Lower lobe of right lung (tissue), 2 donors: ENCODE measurements at regions not wholly inside any gene's neighbourhood (a gene's known extent, or its start where the extent isn't known, plus 50 kb on each side); places are given as distances from the start of the nearest gene placed in this dataset.

ENCODE experiments used
- ATAC-seq, 2 donors: fragments of 200-7000 bp; cut with Tn5 transposase; one replicate each; pipeline ENCODE4 v1.9.1; 2020 to 2022; ENCODE audit warnings: mild to moderate bottlenecking in 2 of 2, moderate library complexity in 2 of 2
- DNase-seq: peaks from one replicate; pipeline ENCODE4 v3.0.0-alpha.2; 2020
- H3K27ac ChIP-seq: fragments of 200-600 bp; one replicate; pipeline ENCODE4 v1.8.0; 2022
- H3K27me3 ChIP-seq: fragments of 200-600 bp; one replicate; pipeline ENCODE4 v1.8.0; 2022; ENCODE audit warnings: low read depth
- H3K36me3 ChIP-seq: fragments of 200-600 bp; one replicate; pipeline ENCODE4 v1.8.0; 2022; ENCODE audit warnings: mild to moderate bottlenecking
- H3K4me1 ChIP-seq: fragments of 200-600 bp; one replicate; pipeline ENCODE4 v1.8.0; 2022
- H3K4me3 ChIP-seq: fragments of 200-600 bp; one replicate; pipeline ENCODE4 v1.8.0; 2022; ENCODE audit warnings: mild to moderate bottlenecking
- H3K9me3 ChIP-seq: fragments of 200-600 bp; one replicate; pipeline ENCODE4 v1.8.0; 2022
- CTCF ChIP-seq: fragments of 200-600 bp; IDR thresholded peaks from one replicate; pipeline ENCODE4 v1.8.0; 2022; ENCODE audit warnings: antibody characterized with exemption, mild to moderate bottlenecking
- intact Hi-C: fragments of 100-400 bp; cut with DNase I; formaldehyde crosslinking; loops from one replicate; pipeline ENCODE4 v1.11.0; 2022
- donor health status: DM: no; HTN: yes; CAD: no; lungs with severe emphysema.

DNA sequence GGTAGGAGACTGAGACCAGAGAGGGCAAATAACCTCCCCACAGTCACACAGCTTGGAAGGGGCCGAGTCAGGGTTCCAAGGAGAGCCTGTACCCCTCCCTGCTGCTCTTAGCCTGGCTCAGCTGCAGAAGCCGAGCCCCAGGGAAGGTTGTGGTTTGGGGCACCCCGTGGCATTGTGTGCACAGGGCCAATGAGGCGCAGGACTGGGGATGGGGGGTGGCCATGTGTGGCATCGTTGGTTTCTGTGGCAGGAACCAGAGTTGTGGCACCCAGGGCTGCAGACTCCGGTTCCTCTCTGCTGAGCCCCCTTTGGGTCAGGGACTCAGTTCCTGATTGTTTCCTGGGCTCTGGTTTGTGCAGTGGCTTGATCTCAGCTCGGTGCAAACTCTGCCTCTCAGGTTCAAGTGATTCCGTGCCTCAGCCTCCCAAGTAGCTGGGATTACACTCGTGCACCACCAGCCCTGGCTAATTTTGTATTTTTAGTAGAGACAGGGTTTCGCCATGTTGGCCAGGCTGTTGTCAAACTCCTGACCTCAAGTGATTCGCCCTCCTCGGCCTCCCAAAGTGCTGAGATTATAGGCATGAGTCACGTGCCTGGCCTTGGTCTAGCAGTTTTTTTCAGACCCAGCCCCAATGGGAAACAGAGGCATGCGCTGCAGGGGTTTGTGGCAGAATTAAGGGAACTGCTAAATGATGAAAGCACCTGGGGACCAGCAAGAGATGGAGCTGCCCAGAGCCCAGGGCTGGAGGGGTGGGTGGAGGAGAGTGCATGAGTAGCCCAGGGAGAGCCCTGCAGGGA, 221.0 kb upstream of the SULF2 start:
- Histone ChIP-seq H3K4me3 (no peak overlapping the region), H3K36me3 (no peaks in the 10 kb centered on the region), H3K4me1 (no peaks in the 10 kb centered on the region), H3K27ac (no peak overlapping the region), H3K27me3 (peaks cover 4% of the 10 kb centered on the region), H3K9me3 (no peaks in the 10 kb centered on the region)
- DNase-seq (no peak), ATAC-seq (peak in 1 of 2 donors; percentile 36)
- intact Hi-C loops = no loop called here
- no peak for TF ChIP-seq CTCF

GRCh38 chr20:48003021-48003420, 217.7 kb upstream of the SULF2 start:
- H3K4me1 ChIP-seq = no peaks in the 10 kb centered on the region
- H3K27me3 ChIP-seq = peaks cover 4% of the 10 kb centered on the region
- H3K36me3 ChIP-seq = no peaks in the 10 kb centered on the region
- DNase-seq (no peak), ATAC-seq (no peak)
- intact Hi-C loops = no loop called here
- TF ChIP-seq CTCF = no peak
- H3K4me3 ChIP-seq = no peak overlapping the region
- no peaks in the 10 kb centered on the region for H3K9me3 ChIP-seq
- no peak overlapping the region for H3K27ac ChIP-seq

DNA sequence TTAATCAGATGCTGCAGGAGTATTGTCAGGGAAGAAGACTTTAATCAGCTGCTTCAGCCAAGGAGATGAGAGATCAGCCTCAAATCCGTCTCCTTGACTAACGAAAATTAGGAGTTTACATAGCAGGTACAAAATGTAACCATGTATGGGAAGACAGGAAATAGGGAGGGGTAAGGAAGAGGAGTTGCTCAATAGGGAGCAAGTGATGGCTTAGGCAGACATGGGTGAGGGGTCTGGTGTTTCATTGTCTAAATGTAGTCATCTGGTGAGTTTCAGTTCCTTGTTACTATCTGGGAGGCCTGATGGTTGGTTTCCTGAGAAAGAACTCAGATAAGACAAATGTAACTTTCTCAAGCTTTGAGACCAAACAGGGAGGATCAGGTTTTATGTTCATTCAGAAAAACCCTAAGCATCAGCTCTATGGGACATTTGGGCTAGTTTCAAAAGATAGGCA, 217.3 kb upstream of the SULF2 start:
- H3K9me3 ChIP-seq = no peaks in the 10 kb centered on the region
- H3K36me3 ChIP-seq = no peaks in the 10 kb centered on the region
- H3K27ac ChIP-seq = no peak overlapping the region
- no peak for DNase-seq
- ATAC-seq = no peak
- no peaks in the 10 kb centered on the region for H3K4me1 ChIP-seq
- no peak for TF ChIP-seq CTCF
- intact Hi-C loops = no loop called here
- no peak overlapping the region for H3K4me3 ChIP-seq
- H3K27me3 ChIP-seq = peaks cover 4% of the 10 kb centered on the region

GRCh38 chr20:47999166-47999565, 213.9 kb upstream of the SULF2 start:
- Histone ChIP-seq H3K36me3 (no peaks in the 10 kb centered on the region), H3K4me1 (no peaks in the 10 kb centered on the region), H3K27ac (no peak overlapping the region), H3K4me3 (no peak overlapping the region), H3K27me3 (no peaks in the 10 kb centered on the region), H3K9me3 (no peaks in the 10 kb centered on the region)
- ATAC-seq (no peak), DNase-seq (no peak)
- TF ChIP-seq CTCF = no peak
- intact Hi-C loops = no loop called here

- DNase-seq = no peak
- ATAC-seq = peak in 1 of 2 donors; percentile 43
- Histone ChIP-seq H3K4me3 (no peak overlapping the region), H3K36me3 (no peaks in the 10 kb centered on the region), H3K9me3 (no peaks in the 10 kb centered on the region), H3K27ac (no peak overlapping the region), H3K27me3 (no peaks in the 10 kb centered on the region), H3K4me1 (no peaks in the 10 kb centered on the region)
- TF ChIP-seq CTCF = no peak
- intact Hi-C loops = no loop called here
Observed at GRCh38 chr20:47998736-47999135, 213.5 kb upstream of the SULF2 start.
